Activated T-cell treated with anti-CD3 and anti-CD28 coated beads, Interleukin-2, amount 50 U/mL, for 48 hours (primary cell): ENCODE measurements at regions not wholly inside any gene's neighbourhood (a gene's known extent, or its start where the extent isn't known, plus 50 kb on each side); places are given as distances from the start of the nearest gene placed in this dataset.
"Not testable (repeated sequence)": the region's sequence is repeated elsewhere in the genome, so short reads cannot be mapped to it uniquely, and the experiment has no call there.

Experiments
- DNase-seq, 2 experiments: peaks; one replicate each; pipeline ENCODE4 v3.0.0-alpha.2; 2020

DNA sequence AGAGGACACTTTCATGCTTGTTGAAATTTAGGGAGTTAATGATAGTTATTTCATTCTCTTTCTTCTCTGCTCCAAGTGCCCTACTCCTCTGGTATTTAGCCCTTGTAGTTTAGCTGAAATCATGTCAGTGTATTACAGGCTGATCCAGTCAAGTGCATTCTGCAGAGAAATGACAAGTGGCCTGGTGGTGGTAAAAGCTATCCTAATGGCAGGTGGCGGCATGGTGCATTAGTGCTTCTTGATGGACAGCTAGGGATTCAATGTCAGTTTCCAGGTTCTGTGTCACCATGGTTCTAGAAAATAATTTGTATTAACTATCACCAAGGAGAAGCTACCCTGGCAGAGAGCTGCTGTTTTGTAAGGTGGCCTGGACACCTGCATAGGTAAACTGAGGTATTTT, 90.0 kb upstream of the BNIP2 start:
- DNase-seq, result no peak

DNA sequence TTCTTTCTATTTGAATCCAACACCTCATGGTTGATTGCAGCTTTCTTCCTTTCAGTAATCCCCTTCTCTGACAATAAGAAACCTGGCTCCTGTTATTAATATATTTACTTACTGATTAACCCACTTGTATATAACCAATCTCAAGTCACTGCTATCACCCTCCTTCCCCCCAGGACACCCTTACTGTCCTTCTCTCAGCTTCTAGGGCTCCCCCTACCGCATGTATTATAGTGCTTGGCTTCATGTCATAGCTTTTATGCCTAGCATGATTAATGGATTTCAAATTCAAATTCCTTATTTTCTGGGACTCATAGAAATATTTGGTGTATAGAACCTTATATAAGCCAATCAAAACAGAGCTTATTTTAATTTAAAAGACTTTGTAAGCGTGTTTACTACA, 75.7 kb upstream of the BNIP2 start:
- DNase-seq, result no peak

DNA sequence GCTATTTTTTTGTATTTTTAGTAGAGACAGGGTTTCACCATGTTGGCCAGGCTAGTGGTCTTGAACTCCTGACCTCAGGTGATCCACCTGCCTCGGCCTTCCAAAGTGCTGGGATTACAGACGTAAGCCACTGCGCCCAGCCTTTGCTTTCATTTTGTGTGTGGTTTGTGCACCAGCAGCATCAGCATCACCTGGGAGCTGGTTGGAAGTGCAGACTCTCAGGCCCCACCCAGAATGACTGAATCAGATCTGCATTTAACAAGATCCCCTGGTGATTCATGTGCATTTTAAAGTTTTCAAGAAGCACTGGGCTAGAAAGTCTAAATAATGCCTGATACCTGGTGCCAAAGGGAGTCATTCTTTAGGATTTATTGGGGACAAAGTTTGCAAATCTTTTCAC, 73.4 kb upstream of the BNIP2 start:
- no peak for DNase-seq

DNA sequence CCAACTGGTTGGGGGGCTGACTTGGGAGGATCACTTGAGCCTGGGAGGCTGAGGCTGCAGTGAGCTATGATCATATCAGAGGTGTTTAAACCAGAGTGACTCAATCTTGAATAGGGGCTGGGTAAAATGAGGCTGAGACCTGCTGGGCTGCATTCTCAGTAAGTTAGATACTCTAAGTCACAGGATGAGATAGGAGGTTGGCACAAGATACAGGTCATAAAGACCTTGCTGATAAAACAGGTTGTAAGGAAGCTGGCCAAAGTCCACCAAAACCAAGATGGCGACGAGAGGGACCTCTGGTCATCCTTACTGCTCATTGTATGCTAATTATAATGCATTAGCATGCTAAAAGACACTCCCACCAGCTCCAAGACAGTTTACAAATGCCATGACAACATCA, 71.1 kb upstream of the BNIP2 start:
- not testable (repeated sequence) for DNase-seq

DNA sequence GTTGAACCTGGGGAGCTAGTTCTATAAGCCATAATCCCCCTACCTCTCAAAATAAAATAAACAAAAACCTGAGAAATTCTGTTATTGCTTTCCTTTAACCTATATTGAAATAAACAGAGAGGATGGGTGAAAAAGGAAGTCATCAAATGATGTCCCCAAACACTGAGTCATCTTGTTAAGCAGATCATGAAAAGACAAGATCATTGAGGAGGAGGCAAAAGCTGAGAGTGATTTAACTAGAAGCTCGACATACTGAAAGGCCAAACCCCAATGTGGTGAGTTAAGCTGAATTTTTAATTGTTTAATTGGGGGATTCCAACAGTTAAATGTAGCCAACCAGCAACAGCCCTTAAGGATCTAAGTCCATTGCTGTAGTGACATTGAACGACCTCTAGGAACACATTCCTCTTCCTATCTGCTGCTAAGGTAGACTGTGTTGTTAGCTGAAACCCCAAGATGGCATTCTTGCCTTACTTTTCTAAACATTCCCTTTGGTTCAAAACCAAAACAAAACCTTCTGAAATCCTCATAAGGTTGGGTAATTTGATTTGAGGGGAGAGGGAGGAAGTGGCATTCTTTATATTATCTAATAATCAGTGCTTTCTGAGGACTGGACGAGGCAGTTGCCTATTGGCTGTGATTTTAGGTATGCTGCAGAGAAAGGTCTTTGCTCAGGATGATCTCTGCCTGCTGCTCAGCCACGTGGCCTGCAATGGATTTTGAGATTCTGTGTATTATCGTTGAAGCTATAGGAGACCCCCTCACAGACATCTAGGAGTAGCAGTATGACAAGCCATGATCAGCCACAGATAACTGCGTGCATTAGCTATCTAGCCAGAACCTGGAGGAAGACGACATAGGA, 62.7 kb upstream of the BNIP2 start:
- no peak for DNase-seq

DNA sequence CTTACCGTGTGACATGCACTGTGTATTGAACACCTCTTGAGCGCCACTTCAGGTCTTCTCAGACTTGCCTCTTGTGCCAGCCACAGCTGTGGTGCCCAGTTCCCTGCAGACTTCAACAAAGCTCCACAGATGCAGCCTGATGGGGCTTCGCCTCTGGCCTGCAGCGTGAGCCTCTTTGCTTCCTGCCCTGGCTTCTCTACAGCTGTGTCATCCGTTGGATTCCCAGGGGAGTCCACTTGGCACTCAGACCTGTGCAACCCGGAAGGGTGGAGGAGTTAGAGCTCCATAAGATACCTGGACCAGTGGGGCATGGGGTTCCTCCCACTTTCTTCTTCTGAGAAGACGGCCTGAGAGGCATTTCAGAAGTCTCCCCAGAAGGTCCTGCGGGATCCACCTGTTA, 57.7 kb upstream of the BNIP2 start:
- DNase-seq, result no peak

DNA sequence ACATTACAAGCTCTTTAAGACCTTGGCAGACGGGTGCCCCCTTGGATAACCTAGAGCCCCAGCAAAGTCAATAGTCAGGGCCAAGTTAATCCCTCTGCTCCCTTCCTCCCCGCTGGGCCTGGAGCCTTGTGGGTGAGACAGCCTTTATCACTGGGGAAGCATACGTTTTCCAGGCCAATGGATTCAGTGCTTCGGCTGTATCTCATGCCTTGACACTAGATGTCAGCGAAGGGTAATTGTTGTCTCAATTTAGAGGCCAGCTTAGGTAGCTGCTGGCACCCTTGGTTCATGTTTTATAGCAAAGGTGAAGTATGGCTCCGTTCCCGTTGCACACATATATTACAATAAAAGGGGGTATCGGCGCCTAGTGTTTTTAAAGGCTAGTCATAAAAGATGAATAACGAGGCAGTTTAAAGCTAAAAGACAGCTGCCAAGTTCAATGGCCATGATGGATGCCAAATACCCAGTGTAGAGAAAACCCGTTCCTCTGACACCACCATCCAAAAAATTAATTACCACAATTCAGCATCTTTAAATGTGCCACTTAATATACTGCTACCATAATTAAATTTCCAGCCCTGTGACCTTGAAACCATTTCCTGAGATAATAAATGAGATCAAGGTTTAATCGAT, 52.3 kb upstream of the BNIP2 start:
- no peak for DNase-seq

DNA sequence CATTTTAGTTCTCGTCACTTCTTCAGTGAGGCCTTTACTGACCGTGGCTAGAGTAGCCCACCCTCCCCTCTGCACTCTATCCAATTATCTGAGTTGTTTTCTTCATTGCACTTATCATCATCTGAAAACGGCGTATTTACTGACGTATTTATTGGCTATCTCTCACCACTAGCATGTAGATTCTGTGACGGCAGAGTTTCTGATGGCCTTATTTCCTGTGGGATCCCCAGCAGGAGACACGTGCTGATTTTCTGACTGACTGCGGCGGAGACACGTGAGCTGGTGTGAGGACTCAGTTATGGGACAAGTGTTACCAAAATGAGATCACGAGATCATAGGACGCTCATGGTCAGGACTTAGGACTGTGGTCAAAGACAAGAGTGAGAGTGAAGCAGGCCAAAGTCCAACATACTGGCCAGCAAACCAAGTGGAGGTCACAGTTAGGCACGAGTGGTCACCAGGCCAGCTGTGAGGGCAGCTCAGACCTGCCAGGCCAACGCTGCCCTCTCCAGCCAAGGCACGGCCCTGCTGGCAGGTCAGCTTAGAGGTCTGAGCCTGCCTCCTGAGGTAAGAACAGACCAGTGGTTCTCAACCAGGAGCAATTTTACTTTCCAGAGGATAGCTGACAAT, 50.6 kb upstream of the BNIP2 start:
- no peak for DNase-seq
